Osteoblast (primary cell): ENCODE measurements at regions not wholly inside any gene's neighbourhood (a gene's known extent, or its start where the extent isn't known, plus 50 kb on each side); places are given as distances from the start of the nearest gene placed in this dataset.
A peak's percentile ranks its signal among the peaks of the same experiment; 100 is the strongest.

ENCODE experiments used
- DNase-seq: peaks from one replicate; pipeline ENCODE4 v3.0.0; 2011; ENCODE audit warnings: low spot score, mixed read lengths; ENCODE audit not compliant: insufficient read length; ENCODE audit errors: missing footprints
- H2AFZ ChIP-seq: 2 replicates; pipeline ENCODE4 v1.6.0; 2011; ENCODE audit warnings: mild to moderate bottlenecking, low read length
- H3K27ac ChIP-seq: 2 replicates; pipeline ENCODE4 v1.5.1; 2011; ENCODE audit warnings: mild to moderate bottlenecking, low read depth, low read length, moderate library complexity
- H3K27me3 ChIP-seq: 2 replicates; pipeline ENCODE4 v1.6.0; 2012; ENCODE audit warnings: mild to moderate bottlenecking, control low read depth, inconsistent platforms, low read length, moderate library complexity; ENCODE audit not compliant: insufficient read depth
- H3K36me3 ChIP-seq: 2 replicates; pipeline ENCODE4 v1.5.1; 2011; ENCODE audit warnings: mild to moderate bottlenecking, low read length, control low read depth, moderate library complexity; ENCODE audit not compliant: insufficient read depth
- H3K4me1 ChIP-seq: 2 replicates; pipeline ENCODE4 v1.5.1; 2011; ENCODE audit warnings: mild to moderate bottlenecking, low read length, control low read depth, moderate library complexity; ENCODE audit not compliant: insufficient read depth
- H3K4me2 ChIP-seq: 2 replicates; pipeline ENCODE4 v1.6.0; 2011; ENCODE audit warnings: mild to moderate bottlenecking, low read length; ENCODE audit not compliant: insufficient read depth
- H3K4me3 ChIP-seq: fragments of 200-600 bp; sonication (generic); 3 replicates; pipeline ENCODE4 v1.5.1; 2012; ENCODE audit warnings: mild to moderate bottlenecking, low read length, inconsistent platforms; ENCODE audit not compliant: insufficient read depth
- H3K79me2 ChIP-seq: 2 replicates; pipeline ENCODE4 v1.6.0; 2012; ENCODE audit warnings: mild to moderate bottlenecking, low read length, control low read depth, inconsistent platforms; ENCODE audit not compliant: insufficient read depth
- H3K9me3 ChIP-seq: 2 replicates; pipeline ENCODE4 v1.5.1; 2011; ENCODE audit warnings: low read depth, low read length, control low read depth
- H4K20me1 ChIP-seq: 2 replicates; pipeline ENCODE4 v1.6.0; 2012; ENCODE audit warnings: mild to moderate bottlenecking, low read length, control low read depth; ENCODE audit not compliant: insufficient read depth
- TF ChIP-seq, protein P1 (sequence below): IDR thresholded peaks from 2 replicates; pipeline ENCODE4 v1.5.1; 2011; ENCODE audit warnings: mild to moderate bottlenecking, low read depth, low read length, moderate library complexity; ENCODE audit errors: extremely low read depth

DNA sequence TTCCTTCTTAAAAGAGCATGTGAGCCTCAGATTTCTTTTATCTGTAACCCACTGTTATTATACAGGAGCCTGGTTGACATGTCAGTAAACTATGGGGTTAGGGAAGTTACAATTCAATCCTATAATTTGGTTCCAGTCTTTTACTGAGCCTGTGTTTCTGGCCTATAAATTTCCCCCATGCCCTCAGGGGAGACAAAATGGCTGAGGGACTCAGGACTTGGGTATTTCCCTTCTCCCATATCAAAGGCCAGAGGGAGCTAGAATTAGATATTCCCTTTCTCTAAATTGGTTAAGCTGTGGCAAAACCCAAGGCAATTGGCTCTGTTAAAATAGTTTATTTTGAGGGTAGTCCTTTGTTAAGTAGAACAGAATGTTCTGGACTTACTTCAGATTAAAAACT lies 823.2 kb downstream of the TLE1 start:
- Histone ChIP-seq H3K27me3 (no peaks in the 10 kb centered on the region), H3K79me2 (no peaks in the 10 kb centered on the region), H3K4me3 (no peak overlapping the region), H3K27ac (no peak overlapping the region), H3K36me3 (no peaks in the 10 kb centered on the region), H2AFZ (no peak overlapping the region), H4K20me1 (no peaks in the 10 kb centered on the region), H3K4me2 (no peak overlapping the region), H3K4me1 (peaks cover 5% of the 10 kb centered on the region), H3K9me3 (no peaks in the 10 kb centered on the region)
- no peak for DNase-seq
- TF ChIP-seq, protein P1, sequence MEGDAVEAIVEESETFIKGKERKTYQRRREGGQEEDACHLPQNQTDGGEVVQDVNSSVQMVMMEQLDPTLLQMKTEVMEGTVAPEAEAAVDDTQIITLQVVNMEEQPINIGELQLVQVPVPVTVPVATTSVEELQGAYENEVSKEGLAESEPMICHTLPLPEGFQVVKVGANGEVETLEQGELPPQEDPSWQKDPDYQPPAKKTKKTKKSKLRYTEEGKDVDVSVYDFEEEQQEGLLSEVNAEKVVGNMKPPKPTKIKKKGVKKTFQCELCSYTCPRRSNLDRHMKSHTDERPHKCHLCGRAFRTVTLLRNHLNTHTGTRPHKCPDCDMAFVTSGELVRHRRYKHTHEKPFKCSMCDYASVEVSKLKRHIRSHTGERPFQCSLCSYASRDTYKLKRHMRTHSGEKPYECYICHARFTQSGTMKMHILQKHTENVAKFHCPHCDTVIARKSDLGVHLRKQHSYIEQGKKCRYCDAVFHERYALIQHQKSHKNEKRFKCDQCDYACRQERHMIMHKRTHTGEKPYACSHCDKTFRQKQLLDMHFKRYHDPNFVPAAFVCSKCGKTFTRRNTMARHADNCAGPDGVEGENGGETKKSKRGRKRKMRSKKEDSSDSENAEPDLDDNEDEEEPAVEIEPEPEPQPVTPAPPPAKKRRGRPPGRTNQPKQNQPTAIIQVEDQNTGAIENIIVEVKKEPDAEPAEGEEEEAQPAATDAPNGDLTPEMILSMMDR: no peak

- Histone ChIP-seq H3K27me3 (no peaks in the 10 kb centered on the region), H3K9me3 (no peaks in the 10 kb centered on the region), H2AFZ (no peak overlapping the region), H3K27ac (no peak overlapping the region), H3K4me1 (no peaks in the 10 kb centered on the region), H3K79me2 (no peaks in the 10 kb centered on the region), H3K4me2 (no peak overlapping the region), H3K36me3 (no peaks in the 10 kb centered on the region), H3K4me3 (no peak overlapping the region), H4K20me1 (no peaks in the 10 kb centered on the region)
- DNase-seq: no peak
- TF ChIP-seq, protein P1: no peak
These were observed 846.3 kb downstream of the TLE1 start for GRCh38 chr9:80843028-80843427.

GRCh38 chr9:80842389-80842788 lies 847.0 kb downstream of the TLE1 start:
- TF ChIP-seq, protein P1: no peak
- H3K9me3 ChIP-seq: no peaks in the 10 kb centered on the region
- H3K4me2 ChIP-seq: no peak overlapping the region
- H3K36me3 ChIP-seq: no peaks in the 10 kb centered on the region
- no peak overlapping the region for H2AFZ ChIP-seq
- H4K20me1 ChIP-seq: no peaks in the 10 kb centered on the region
- no peaks in the 10 kb centered on the region for H3K4me1 ChIP-seq
- no peaks in the 10 kb centered on the region for H3K79me2 ChIP-seq
- H3K27me3 ChIP-seq: no peaks in the 10 kb centered on the region
- H3K27ac ChIP-seq: no peak overlapping the region
- peak; percentile 41 for DNase-seq
- no peak overlapping the region for H3K4me3 ChIP-seq

GRCh38 chr9:80841888-80842287 lies 847.5 kb downstream of the TLE1 start:
- Histone ChIP-seq H3K27ac (no peak overlapping the region), H4K20me1 (no peaks in the 10 kb centered on the region), H3K79me2 (no peaks in the 10 kb centered on the region), H3K36me3 (no peaks in the 10 kb centered on the region), H3K4me3 (no peak overlapping the region), H2AFZ (no peak overlapping the region), H3K4me1 (no peaks in the 10 kb centered on the region), H3K4me2 (no peak overlapping the region), H3K27me3 (no peaks in the 10 kb centered on the region), H3K9me3 (no peaks in the 10 kb centered on the region)
- TF ChIP-seq, protein P1: no peak
- no peak for DNase-seq
